Epithelial cell of proximal tubule (primary cell): ENCODE measurements at regions not wholly inside any gene's neighbourhood (a gene's known extent, or its start where the extent isn't known, plus 50 kb on each side); places are given as distances from the start of the nearest gene placed in this dataset.

Source experiments
- DNase-seq: peaks from one replicate; pipeline ENCODE4 v3.0.0-alpha.2; 2011; ENCODE audit warnings: low read depth
- H3K4me3 ChIP-seq: 2 replicates; pipeline ENCODE4 v1.5.1; 2011; ENCODE audit warnings: low read depth, mild to moderate bottlenecking, low read length
- CTCF ChIP-seq: conservative IDR thresholded peaks from 2 replicates; pipeline ENCODE4 v1.5.1; 2012; ENCODE audit warnings: low read depth, mild to moderate bottlenecking, low read length

- H3K4me3 ChIP-seq: no peak overlapping the region
- TF ChIP-seq CTCF: no peak
- DNase-seq: no peak
Measured at GRCh38 chr10:29858702-29859267, 200.6 kb downstream of the JCAD start.

GRCh38 chr10:29857843-29858701, 201.3 kb downstream of the JCAD start:
- TF ChIP-seq CTCF: peak; percentile 82
- H3K4me3 ChIP-seq: no peak overlapping the region
- DNase-seq: peak; percentile 52

- H3K4me3 ChIP-seq: no peak overlapping the region
- no peak for DNase-seq
- no peak for TF ChIP-seq CTCF
Measured at GRCh38 chr10:29856295-29856694, 203.1 kb downstream of the JCAD start.

GRCh38 chr10:29853913-29854312, 205.5 kb downstream of the JCAD start:
- no peak for TF ChIP-seq CTCF
- DNase-seq: no peak
- H3K4me3 ChIP-seq: no peak overlapping the region

- TF ChIP-seq CTCF: no peak
- no peak overlapping the region for H3K4me3 ChIP-seq
- DNase-seq: no peak
Measured at GRCh38 chr10:29851241-29851640, 208.1 kb downstream of the JCAD start.

- no peak for DNase-seq
- no peak for TF ChIP-seq CTCF
Measured at GRCh38 chr10:29850371-29850770, 209.0 kb downstream of the JCAD start.

More at GRCh38 chr10:29850371-29850770, 209.0 kb downstream of the JCAD start:
- no peak overlapping the region for H3K4me3 ChIP-seq
